CD4-positive, alpha-beta T cell treated with Interleukin-6 at 100 ng/mL for 8 hours (primary cell): ENCODE measurements at regions not wholly inside any gene's neighbourhood (a gene's known extent, or its start where the extent isn't known, plus 50 kb on each side); places are given as distances from the start of the nearest gene placed in this dataset.
"Not testable (repeated sequence)": the region's sequence is repeated elsewhere in the genome, so short reads cannot be mapped to it uniquely, and the experiment has no call there.

Experiments used
- DNase-seq: peaks from one replicate; pipeline ENCODE4 v3.0.0-alpha.2; 2020; ENCODE audit warnings: mixed read lengths, low spot score

GRCh38 chr19:30815889-30816580 lies 443.9 kb downstream of the ZNF536 start:
- no peak for DNase-seq

GRCh38 chr19:30812099-30812678 lies 440.0 kb downstream of the ZNF536 start:
- no peak for DNase-seq

GRCh38 chr19:30811397-30812098 lies 439.4 kb downstream of the ZNF536 start:
- DNase-seq, result no peak

GRCh38 chr19:30810726-30811125 lies 438.5 kb downstream of the ZNF536 start:
- no peak for DNase-seq

- DNase-seq, result no peak
Observed at GRCh38 chr19:30807278-30807677, 435.1 kb downstream of the ZNF536 start.

- no peak for DNase-seq
Observed at GRCh38 chr19:30806311-30806710, 434.1 kb downstream of the ZNF536 start.

GRCh38 chr19:30804751-30805150 lies 432.6 kb downstream of the ZNF536 start:
- DNase-seq, result no peak

GRCh38 chr19:30804333-30804732 lies 432.1 kb downstream of the ZNF536 start:
- DNase-seq, result not testable (repeated sequence)

GRCh38 chr19:30802424-30803013 lies 430.3 kb downstream of the ZNF536 start:
- no peak for DNase-seq

GRCh38 chr19:30799865-30800755 lies 427.9 kb downstream of the ZNF536 start:
- no peak for DNase-seq

GRCh38 chr19:30795727-30796126 lies 423.5 kb downstream of the ZNF536 start:
- DNase-seq, result no peak

- no peak for DNase-seq
Observed at GRCh38 chr19:30792561-30793505, 420.6 kb downstream of the ZNF536 start.

- no peak for DNase-seq
Observed at GRCh38 chr19:30791088-30791487, 418.9 kb downstream of the ZNF536 start.

- DNase-seq, result no peak
Observed at GRCh38 chr19:30790056-30790680, 418.0 kb downstream of the ZNF536 start.

- DNase-seq, result no peak
Observed at GRCh38 chr19:30788105-30788765, 416.1 kb downstream of the ZNF536 start.

GRCh38 chr19:30785458-30786137 lies 413.4 kb downstream of the ZNF536 start:
- DNase-seq, result no peak

- peak; percentile 38 for DNase-seq
Observed at GRCh38 chr19:30784850-30785457, 412.8 kb downstream of the ZNF536 start.

GRCh38 chr19:30783936-30784335 lies 411.8 kb downstream of the ZNF536 start:
- no peak for DNase-seq

- no peak for DNase-seq
Observed at GRCh38 chr19:30783212-30783611, 411.0 kb downstream of the ZNF536 start.
